Upper lobe of left lung (tissue), 6 donors: ENCODE measurements at regions not wholly inside any gene's neighbourhood (a gene's known extent, or its start where the extent isn't known, plus 50 kb on each side); places are given as distances from the start of the nearest gene placed in this dataset.

Experiments used
- ATAC-seq, 2 donors: fragments of 200-7000 bp; cut with Tn5 transposase; one replicate each; pipeline ENCODE4 v1.9.1; 2022; ENCODE audit warnings: mild to moderate bottlenecking in 2 of 2, moderate library complexity in 2 of 2; ENCODE audit not compliant: low FRiP score in 2 of 2
- DNase-seq, 2 donors: peaks; one replicate each; pipeline ENCODE4 v3.0.0-alpha.2; 2019 to 2020
- H3K27ac ChIP-seq, 4 donors: fragments of 200-600 bp; sonication (generic); one replicate each; pipeline ENCODE4 v1.5.1; 2016 to 2019
- H3K27me3 ChIP-seq, 4 donors: fragments of 200-600 bp; sonication (generic); one replicate each; pipeline ENCODE4 v1.5.1; 2017 to 2019
- H3K36me3 ChIP-seq, 4 donors: fragments of 200-600 bp; sonication (generic); one replicate each; pipeline ENCODE4 v1.5.1; 2016 to 2019
- H3K4me1 ChIP-seq, 4 donors: fragments of 200-600 bp; sonication (generic); one replicate each; pipeline ENCODE4 v1.5.1; 2018 to 2019
- H3K4me3 ChIP-seq, 4 donors: fragments of 200-600 bp; sonication (generic); one replicate each; pipeline ENCODE4 v1.5.1; 2017 to 2019; ENCODE audit warnings: mild to moderate bottlenecking in 2 of 4, moderate library complexity in 1 of 4
- H3K9me3 ChIP-seq, 4 donors: fragments of 200-600 bp; sonication (generic); one replicate each; pipeline ENCODE4 v1.5.1; 2018 to 2019
- EP300 ChIP-seq, 4 donors: sonication (generic); formaldehyde crosslinking; IDR thresholded peaks; one replicate each; pipeline ENCODE4 v1.5.1; 2017; ENCODE audit warnings: antibody characterized with exemption in 4 of 4, control low read depth in 2 of 4
- POLR2A ChIP-seq, 4 donors: fragments of 450-650 bp; IDR thresholded peaks; one replicate each; pipeline ENCODE4 v1.5.1; 2016 to 2017; ENCODE audit warnings: antibody characterized with exemption in 4 of 4, mild to moderate bottlenecking in 2 of 4
- POLR2AphosphoS5 ChIP-seq, 2 donors: sonication (generic); formaldehyde crosslinking; IDR thresholded peaks; one replicate each; pipeline ENCODE4 v1.5.1; 2017; ENCODE audit warnings: antibody characterized with exemption in 2 of 2
- WGBS, 2 donors: methylation state at CpG; one replicate each; pipeline ENCODE4 v1.1.5; 2017 to 2018; 5-methylcytosine and 5-hydroxymethylcytosine counted together
- TF ChIP-seq, protein P1 (sequence below), 6 experiments: fragments of 450-650 bp in 4 of 6; fragments of 200-600 bp in 2 of 6; sonication (generic) in 2 of 6; IDR thresholded peaks; one replicate each; pipeline ENCODE4 v1.5.1; 2016 to 2019; ENCODE audit warnings: antibody characterized with exemption in 6 of 6
- donor health status: DM: no; HTN: no; CAD: no; lungs with moderate emphysema.
- donor health status: DM: no; HTN: yes; CAD: no; lungs with severe emphysema.

DNA sequence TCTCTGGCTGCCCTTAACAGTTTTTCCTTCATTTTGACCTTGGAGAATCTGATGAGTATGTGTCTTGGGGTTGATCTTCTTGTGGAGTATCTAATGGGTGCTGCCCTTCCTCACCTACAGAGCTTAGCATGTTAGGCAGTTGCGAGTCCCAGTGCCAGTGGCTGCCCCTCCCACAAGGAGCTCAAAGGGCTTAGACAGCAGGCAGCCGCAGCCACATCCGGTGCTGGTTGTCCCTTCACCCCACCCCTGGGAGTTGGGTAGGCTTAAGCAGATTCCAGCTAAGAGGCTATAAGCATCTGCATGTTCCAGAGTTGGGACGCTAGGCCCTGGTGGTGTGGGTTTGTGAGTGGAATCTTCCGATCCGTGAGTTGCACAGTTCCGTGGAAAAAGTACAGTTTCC is 322.1 kb upstream of the ARX start:
- ATAC-seq (no peak), DNase-seq (no peak)
- no peak for TF ChIP-seq EP300 (IDR thresholded peaks at IDR 0.05)
- no peak for TF ChIP-seq POLR2A (IDR thresholded peaks at IDR 0.05)
- TF ChIP-seq POLR2AphosphoS5 (IDR thresholded peaks at IDR 0.05) = no peak
- TF ChIP-seq, protein P1, sequence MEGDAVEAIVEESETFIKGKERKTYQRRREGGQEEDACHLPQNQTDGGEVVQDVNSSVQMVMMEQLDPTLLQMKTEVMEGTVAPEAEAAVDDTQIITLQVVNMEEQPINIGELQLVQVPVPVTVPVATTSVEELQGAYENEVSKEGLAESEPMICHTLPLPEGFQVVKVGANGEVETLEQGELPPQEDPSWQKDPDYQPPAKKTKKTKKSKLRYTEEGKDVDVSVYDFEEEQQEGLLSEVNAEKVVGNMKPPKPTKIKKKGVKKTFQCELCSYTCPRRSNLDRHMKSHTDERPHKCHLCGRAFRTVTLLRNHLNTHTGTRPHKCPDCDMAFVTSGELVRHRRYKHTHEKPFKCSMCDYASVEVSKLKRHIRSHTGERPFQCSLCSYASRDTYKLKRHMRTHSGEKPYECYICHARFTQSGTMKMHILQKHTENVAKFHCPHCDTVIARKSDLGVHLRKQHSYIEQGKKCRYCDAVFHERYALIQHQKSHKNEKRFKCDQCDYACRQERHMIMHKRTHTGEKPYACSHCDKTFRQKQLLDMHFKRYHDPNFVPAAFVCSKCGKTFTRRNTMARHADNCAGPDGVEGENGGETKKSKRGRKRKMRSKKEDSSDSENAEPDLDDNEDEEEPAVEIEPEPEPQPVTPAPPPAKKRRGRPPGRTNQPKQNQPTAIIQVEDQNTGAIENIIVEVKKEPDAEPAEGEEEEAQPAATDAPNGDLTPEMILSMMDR (IDR thresholded peaks at IDR 0.05) = no peak

GRCh38 chrX:25300994-25301393 is 285.2 kb upstream of the ARX start:
- DNase-seq (no peak), ATAC-seq (no peak)
- Histone ChIP-seq H3K4me1 (no peaks in the 10 kb centered on the region), H3K9me3 (no peaks in the 10 kb centered on the region), H3K36me3 (no peaks in the 10 kb centered on the region), H3K27me3 (no peaks in the 10 kb centered on the region), H3K27ac (no peak overlapping the region), H3K4me3 (no peak overlapping the region)
- WGBS, 2 donors = 66 to 85% methylated on average over 2 of the region's 2 CpGs
- TF ChIP-seq EP300 (IDR thresholded peaks at IDR 0.05) = no peak
- TF ChIP-seq, protein P1 (IDR thresholded peaks at IDR 0.05) = no peak

More for the DNA sequence above, 322.1 kb upstream of the ARX start:
- 84% methylated on average over 7 of the region's 7 CpGs; no CpG with 5 or more reads in 1 of the 2 donors for WGBS, 2 donors
- Histone ChIP-seq H3K27me3 (no peaks in the 10 kb centered on the region), H3K4me1 (no peaks in the 10 kb centered on the region), H3K9me3 (no peaks in the 10 kb centered on the region), H3K27ac (no peak overlapping the region), H3K36me3 (no peaks in the 10 kb centered on the region), H3K4me3 (no peak overlapping the region)

DNA sequence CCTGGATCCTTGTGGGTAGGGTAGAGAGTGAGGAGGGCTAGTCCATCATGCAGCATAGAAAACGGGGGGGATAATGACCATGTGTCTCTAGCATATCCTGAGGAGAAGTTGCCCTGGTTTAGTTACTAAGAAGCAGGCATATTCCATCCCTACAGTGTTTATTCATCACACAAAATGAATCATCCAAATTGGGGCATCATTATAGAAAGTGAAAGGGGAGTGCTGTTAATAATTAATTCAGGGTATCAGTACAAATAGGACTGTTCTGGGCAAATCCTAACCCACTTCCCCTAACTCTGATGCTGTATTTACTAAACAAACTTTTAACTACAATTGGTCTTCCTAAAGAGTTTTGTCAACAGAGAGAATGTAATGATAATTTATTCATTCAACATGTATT is 281.1 kb upstream of the ARX start:
- Histone ChIP-seq H3K36me3 (no peaks in the 10 kb centered on the region), H3K4me1 (no peaks in the 10 kb centered on the region), H3K4me3 (no peak overlapping the region), H3K27me3 (no peaks in the 10 kb centered on the region), H3K27ac (no peak overlapping the region), H3K9me3 (no peaks in the 10 kb centered on the region)
- WGBS, 2 donors = 41 to 70% methylated on average over 1 of the region's 1 CpG
- DNase-seq (no peak), ATAC-seq (no peak)
- TF ChIP-seq EP300 (IDR thresholded peaks at IDR 0.05) = no peak
- TF ChIP-seq, protein P1 (IDR thresholded peaks at IDR 0.05) = no peak
- TF ChIP-seq POLR2A (IDR thresholded peaks at IDR 0.05) = no peak
- no peak for TF ChIP-seq POLR2AphosphoS5 (IDR thresholded peaks at IDR 0.05)

DNA sequence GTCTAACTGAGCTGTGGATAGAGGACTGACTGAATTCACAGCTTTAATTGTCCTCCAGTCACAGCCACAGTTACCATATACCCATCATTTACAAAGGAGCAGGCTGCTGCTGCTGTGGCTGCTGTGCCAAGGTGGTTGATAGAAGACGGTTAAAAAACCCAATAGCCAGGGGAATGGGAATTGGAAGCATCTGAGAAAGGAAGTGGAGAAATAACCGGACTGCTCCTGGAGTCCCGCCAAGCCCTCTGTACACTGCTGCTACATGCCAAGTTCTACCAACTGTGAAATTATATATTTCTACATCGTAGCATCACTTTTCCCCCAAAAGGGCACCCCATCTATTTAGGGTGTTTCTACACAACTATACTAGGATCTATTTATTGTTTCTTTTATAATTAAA is 279.7 kb upstream of the ARX start:
- Histone ChIP-seq H3K36me3 (no peaks in the 10 kb centered on the region), H3K27me3 (no peaks in the 10 kb centered on the region), H3K9me3 (no peaks in the 10 kb centered on the region), H3K4me3 (no peak overlapping the region), H3K4me1 (no peaks in the 10 kb centered on the region), H3K27ac (no peak overlapping the region)
- 53 to 87% methylated on average over 4 of the region's 4 CpGs for WGBS, 2 donors
- ATAC-seq (no peak), DNase-seq (no peak)
- TF ChIP-seq, protein P1 (IDR thresholded peaks at IDR 0.05) = no peak
- TF ChIP-seq EP300 (IDR thresholded peaks at IDR 0.05) (no peak), POLR2AphosphoS5 (IDR thresholded peaks at IDR 0.05) (no peak), POLR2A (IDR thresholded peaks at IDR 0.05) (no peak)

GRCh38 chrX:25290132-25290531 is 274.4 kb upstream of the ARX start:
- Histone ChIP-seq H3K36me3 (no peaks in the 10 kb centered on the region), H3K27ac (no peak overlapping the region), H3K27me3 (no peaks in the 10 kb centered on the region), H3K9me3 (no peaks in the 10 kb centered on the region), H3K4me3 (no peak overlapping the region), H3K4me1 (no peaks in the 10 kb centered on the region)
- DNase-seq (no peak), ATAC-seq (no peak)
- WGBS, 2 donors = 69 to 78% methylated on average over 1 of the region's 1 CpG
- TF ChIP-seq POLR2AphosphoS5 (IDR thresholded peaks at IDR 0.05) (no peak), POLR2A (IDR thresholded peaks at IDR 0.05) (no peak), EP300 (IDR thresholded peaks at IDR 0.05) (no peak)
- TF ChIP-seq, protein P1 (IDR thresholded peaks at IDR 0.05) = no peak
